Tibial nerve (tissue), 4 donors: ENCODE measurements at regions not wholly inside any gene's neighbourhood (a gene's known extent, or its start where the extent isn't known, plus 50 kb on each side); places are given as distances from the start of the nearest gene placed in this dataset.

Source experiments
- CTCF ChIP-seq, 5 experiments: fragments of 200-600 bp in 3 of 5; fragments of 450-650 bp in 2 of 5; sonication (generic) in 3 of 5; IDR thresholded peaks; one replicate each; pipeline ENCODE4 v1.5.1; 2016 to 2019; ENCODE audit warnings: antibody characterized with exemption in 5 of 5, mild to moderate bottlenecking in 3 of 5, moderate library complexity in 2 of 5
- EP300 ChIP-seq, 2 donors: sonication (generic); formaldehyde crosslinking; IDR thresholded peaks; one replicate each; pipeline ENCODE4 v1.6.1; 2017; ENCODE audit warnings: antibody characterized with exemption in 2 of 2, mild to moderate bottlenecking in 1 of 2
- POLR2A ChIP-seq, 2 donors: fragments of 450-650 bp; IDR thresholded peaks; one replicate each; pipeline ENCODE4 v1.6.1; 2017; ENCODE audit warnings: antibody characterized with exemption in 2 of 2, mild to moderate bottlenecking in 2 of 2, moderate library complexity in 2 of 2

- TF ChIP-seq CTCF (IDR thresholded peaks at IDR 0.05) (no peak), POLR2A (IDR thresholded peaks at IDR 0.05) (no peak), EP300 (IDR thresholded peaks at IDR 0.05) (peak in 1 of 2 donors; percentile 72)
Measured at GRCh38 chr11:95282291-95282751, 51.3 kb upstream of the SESN3 start.
